GM21528 (cell line): ENCODE measurements at regions not wholly inside any gene's neighbourhood (a gene's known extent, or its start where the extent isn't known, plus 50 kb on each side); places are given as distances from the start of the nearest gene placed in this dataset.
"Not testable (repeated sequence)": the region's sequence is repeated elsewhere in the genome, so short reads cannot be mapped to it uniquely, and the experiment has no call there.

Experiments used
- ATAC-seq: cut with Tn5 transposase; IDR thresholded peaks from one replicate; pipeline ENCODE4 v1.9.1; 2021; ENCODE audit warnings: mild to moderate bottlenecking, moderate library complexity; ENCODE audit not compliant: unreplicated experiment, low FRiP score

DNA sequence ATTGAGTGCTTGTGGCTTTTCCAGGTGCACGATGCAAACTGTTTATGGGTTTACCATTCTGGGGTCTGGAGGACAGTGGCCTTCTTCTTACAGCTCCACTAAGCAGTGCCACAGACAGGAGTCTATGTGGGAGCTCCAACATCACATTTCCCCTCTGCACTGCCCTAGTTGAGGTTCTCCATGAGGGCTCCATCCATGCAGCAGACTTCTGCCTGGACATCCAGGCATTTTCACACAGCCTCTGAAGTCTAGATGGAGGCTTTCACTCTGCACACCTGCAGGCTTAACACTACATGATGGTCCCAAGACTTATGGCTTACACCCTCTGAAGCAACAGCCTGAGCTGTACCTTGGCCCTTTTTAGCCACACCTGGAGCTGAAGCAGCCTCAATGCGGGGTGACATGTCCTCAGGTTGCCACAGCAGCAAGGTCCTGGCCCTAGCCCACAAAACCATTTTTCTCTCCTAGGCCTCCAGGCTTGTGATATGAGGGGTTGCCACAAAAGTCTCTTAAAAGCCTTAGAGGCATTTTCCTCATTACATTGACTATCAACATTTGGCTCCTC, 552.2 kb downstream of the TFAP2A start:
- no peak for ATAC-seq

DNA sequence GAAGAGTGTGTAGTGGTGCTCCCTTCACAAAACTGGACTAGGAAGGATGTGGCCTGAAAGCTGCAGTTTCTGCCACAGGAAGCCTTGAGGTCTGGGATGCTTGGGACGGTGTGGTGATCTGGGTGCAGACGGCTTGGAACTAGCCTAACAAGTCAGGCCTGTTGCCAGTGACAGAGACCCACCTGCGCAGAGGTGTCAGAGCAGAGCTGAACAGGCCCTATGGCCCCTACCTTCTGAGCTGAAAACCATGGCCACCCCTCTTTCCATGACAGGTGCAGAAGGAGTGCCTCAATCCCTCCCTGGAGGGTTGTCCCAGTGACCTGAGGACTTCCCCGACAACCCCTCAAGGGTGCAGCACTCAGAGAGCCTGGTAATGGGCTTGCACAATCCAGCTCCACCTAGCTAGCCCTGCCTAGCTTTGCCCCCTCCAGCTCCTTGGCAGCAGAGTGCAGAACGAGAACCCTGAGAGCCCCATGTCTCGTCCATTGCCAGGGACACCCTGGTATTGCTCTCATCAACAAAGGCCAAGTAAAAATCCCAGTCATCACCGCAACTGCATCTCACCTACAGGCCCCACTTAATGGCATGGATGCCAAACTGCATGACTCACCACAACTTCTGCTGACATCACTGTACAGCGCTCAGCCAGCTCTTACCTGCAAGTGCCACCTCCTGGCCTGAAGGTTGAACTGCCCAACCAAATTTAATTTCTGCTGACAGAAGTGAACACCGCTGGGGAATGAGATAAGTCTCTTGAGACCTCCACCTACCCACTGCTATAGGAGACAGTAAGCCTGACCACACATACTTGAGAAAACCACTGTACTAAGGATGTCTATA, 563.1 kb downstream of the TFAP2A start:
- ATAC-seq, result no peak

GRCh38 chr6:9851006-9851405, 563.9 kb downstream of the TFAP2A start:
- ATAC-seq, result no peak

DNA sequence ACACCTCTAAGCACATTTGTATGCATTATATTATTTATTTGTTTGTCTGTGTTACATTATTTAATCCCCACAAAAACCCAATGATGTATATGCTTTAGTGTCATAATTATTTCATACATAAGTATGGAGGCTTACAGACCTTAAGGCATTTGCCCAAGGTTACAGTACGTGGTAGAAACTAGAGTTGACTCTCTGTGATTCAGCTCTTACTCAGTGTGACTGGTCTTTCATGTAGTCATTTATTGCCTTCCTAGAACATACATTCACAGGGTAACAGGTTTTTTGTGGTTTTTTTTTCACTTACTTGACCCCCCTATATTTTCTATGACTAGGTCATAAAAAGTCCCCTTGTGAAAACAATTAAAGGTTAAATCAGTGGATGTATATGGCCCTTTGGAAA, 566.8 kb downstream of the TFAP2A start:
- no peak for ATAC-seq

GRCh38 chr6:9841886-9842725, 572.8 kb downstream of the TFAP2A start:
- no peak for ATAC-seq

DNA sequence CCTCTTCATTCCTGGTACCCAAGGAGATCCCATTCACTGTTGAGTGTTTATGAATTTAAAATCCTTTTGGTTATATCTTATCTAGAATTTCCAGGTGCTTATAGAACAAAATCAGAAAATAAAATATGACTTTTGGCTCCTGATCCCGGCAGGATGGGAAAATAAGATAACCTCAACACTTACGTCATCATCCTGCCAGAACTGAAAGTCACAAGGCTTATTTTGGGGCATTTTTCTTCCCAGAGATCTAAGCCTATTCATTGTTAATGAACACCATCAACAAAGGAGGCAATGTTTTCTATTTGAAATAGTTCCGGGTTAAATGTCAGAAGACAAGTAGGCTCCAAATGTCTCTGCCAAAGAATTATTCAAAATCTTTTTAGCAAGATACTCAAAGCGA, 580.6 kb downstream of the TFAP2A start:
- ATAC-seq, result no peak

DNA sequence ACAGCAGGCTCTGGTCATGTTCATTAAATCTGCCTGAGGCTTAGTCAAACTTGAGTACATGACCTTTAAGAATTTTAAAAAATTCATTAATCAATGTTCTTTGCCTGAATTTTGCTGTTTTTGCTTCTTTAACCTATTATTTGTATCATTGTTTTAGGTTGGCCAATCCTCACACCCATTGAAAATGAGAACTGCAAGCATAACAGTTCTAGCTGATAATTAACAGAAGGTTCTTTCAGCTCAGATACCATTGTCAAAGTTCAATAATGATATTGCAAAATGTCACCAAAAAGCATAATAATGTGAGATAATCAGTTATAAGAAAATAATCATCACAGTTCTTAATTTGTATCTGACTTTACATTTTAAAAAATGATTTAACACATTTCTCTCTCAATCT, 583.1 kb downstream of the TFAP2A start:
- no peak for ATAC-seq

DNA sequence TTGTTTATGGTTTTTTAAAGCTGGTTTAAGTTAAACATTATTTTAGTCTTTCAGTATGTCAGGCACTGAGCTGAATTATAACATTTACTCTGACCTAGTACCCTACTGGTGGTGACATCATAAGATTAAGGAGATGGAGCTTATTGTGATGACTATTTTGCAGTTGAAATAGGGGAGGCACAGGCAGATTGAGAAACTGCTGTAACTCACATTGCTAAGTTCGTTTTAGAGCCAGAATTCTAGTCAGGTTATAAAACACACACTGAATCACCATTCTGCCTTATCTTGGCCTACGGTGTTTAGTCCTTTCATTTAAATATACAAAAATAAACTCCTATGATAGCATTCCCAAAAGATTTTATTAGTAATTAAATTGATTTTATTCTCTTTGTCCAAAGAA, 584.1 kb downstream of the TFAP2A start:
- ATAC-seq, result no peak

DNA sequence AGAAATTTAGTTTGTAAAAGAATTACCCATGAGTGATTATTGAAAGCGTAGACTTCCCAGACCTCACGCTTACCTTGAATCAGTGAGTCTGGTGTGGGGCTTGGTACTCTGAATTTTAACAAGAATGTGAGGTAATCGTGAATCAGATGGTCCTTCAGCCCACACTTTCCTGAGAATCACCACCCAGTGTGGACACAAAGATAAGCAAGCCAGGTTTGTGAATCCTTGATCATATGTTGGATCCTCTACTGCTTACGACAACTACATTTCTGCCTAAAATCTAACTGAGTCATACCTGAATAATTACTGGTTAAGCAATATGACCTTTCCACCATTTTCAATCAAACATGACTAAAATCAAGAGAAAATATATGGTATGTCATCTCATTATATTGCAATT, 589.3 kb downstream of the TFAP2A start:
- ATAC-seq, result no peak

- not testable (repeated sequence) for ATAC-seq
Observed at GRCh38 chr6:9810727-9811126, 604.1 kb downstream of the TFAP2A start.

DNA sequence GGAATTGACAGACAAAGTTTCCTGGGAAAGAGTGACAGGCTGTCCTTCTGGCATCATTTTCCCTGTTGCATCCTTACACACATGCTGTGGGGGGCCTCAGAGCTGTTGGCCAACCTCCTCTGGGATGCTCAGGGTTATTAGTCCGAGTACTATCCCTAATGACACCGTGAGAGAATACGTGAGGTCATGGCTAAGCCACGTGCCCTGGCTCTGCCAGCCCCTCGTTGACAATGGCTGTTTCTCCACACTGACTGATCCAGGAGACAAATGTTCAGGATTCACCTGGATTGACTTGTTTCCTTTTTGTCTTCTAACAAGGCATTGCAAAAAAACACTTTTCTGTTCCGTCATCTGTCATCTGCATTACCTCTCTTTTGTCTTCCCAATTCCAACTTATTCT, 604.6 kb downstream of the TFAP2A start:
- no peak for ATAC-seq

- no peak for ATAC-seq
Observed at GRCh38 chr6:9806195-9806594, 608.7 kb downstream of the TFAP2A start.

DNA sequence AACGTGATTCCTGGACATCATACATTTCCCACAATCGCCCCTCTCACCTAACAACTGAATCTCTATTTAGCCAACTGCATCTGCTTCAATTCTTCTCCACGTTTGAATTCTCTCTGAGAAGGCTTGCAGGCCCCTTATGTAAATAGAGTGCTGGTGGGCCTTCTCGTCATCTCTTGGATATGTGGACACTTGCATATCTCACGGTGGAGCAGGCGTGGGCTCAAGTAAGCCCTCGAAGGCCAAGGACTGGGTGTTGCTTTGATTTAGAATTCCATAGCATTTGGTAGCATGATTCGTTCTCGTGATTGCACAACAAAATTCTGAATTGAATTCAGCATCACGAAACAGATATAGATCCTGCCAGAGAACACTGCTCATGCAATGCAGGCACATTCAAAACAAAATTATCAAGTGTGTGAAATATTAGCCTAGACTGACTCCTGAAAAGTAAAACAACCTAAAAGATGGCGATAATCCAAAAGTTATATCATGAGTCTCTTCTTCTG, 613.6 kb downstream of the TFAP2A start:
- ATAC-seq, result no peak

DNA sequence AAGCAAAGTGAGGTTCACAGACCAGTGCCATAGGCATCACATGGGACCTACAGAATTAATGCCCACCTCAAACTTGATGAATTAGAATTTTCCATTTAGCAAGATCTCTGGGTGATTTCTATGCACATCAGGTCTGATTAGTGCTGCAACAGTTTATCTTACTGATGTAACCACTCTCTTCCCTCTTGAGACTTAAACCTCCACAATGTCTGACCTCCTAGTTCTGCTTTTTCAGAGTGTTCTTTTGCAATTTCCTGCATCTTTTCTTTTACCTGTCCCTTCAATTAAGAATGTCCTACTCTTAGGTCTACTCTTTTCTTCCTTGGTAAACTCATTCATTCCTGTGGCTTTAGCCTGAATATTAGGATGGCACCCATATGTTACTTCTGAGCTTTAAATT, 615.3 kb downstream of the TFAP2A start:
- ATAC-seq, result no peak

DNA sequence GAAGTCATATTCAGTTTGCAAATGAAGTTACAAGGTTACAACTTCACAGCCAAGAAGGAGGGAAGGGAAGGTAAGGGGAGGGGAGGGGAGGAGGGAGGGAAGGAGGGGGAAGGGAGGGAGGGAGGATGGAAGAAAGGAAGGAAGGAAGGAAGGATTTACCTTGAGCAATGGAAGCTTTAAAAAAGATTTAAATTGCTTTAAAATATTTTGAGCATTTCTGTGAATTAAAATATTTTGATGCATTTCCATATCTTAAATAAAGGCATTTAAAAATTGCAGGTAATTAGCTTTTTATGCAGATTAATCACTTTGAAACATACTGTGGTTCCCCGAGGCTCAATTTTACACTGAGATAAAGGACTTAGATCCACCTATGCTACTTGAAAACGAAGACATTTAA, 618.0 kb downstream of the TFAP2A start:
- ATAC-seq, result no peak

- no peak for ATAC-seq
Observed at GRCh38 chr6:9795880-9796279, 619.0 kb downstream of the TFAP2A start.

GRCh38 chr6:9789201-9789600, 625.7 kb downstream of the TFAP2A start:
- no peak for ATAC-seq

DNA sequence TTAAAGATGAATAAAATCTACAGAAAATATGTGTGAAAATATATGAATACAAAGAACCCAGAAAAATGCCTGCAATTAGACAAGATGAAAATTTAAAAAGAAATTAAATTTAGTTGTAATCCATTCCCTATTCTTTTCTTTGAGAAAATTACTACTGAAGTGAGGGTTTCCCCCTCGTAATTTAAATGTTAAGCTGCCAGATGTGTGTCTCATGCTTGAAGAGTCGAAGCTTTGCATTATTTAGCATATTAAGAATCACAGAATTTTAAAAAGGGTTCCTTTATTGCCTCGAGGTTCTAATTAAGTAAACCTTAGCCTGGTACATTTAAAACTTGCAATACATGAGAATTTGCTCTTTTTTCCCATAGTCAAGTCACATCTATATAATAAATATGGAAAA, 630.1 kb downstream of the TFAP2A start:
- ATAC-seq, result no peak

GRCh38 chr6:9783567-9783966, 631.3 kb downstream of the TFAP2A start:
- no peak for ATAC-seq

- ATAC-seq, result no peak
Observed at GRCh38 chr6:9766240-9766915, 648.5 kb downstream of the TFAP2A start.

GRCh38 chr6:9761220-9761619, 653.7 kb downstream of the TFAP2A start:
- no peak for ATAC-seq
